GM23248 (cell line): ENCODE measurements at regions not wholly inside any gene's neighbourhood (a gene's known extent, or its start where the extent isn't known, plus 50 kb on each side); places are given as distances from the start of the nearest gene placed in this dataset.

Experiments used
- EZH2 ChIP-seq: fragments of 200-600 bp; sonication (generic); IDR thresholded peaks from 2 replicates; pipeline ENCODE4 v1.6.1; 2018; ENCODE audit warnings: antibody characterized with exemption, mild to moderate bottlenecking; ENCODE audit not compliant: insufficient read depth, poor library complexity, severe bottlenecking
- EZH2phosphoT487 ChIP-seq: fragments of 200-600 bp; sonication (generic); IDR thresholded peaks from 2 replicates; pipeline ENCODE4 v1.6.1; 2018; ENCODE audit warnings: antibody characterized with exemption, moderate library complexity, mild to moderate bottlenecking, low read depth; ENCODE audit not compliant: insufficient read depth

- TF ChIP-seq EZH2 (no peak), EZH2phosphoT487 (no peak)
Observed at GRCh38 chr9:118187408-118187807, 483.2 kb downstream of the TLR4 start.
